HAP-1 (cell line): ENCODE measurements at regions not wholly inside any gene's neighbourhood (a gene's known extent, or its start where the extent isn't known, plus 50 kb on each side); places are given as distances from the start of the nearest gene placed in this dataset.

ENCODE experiments used
- DNase-seq, 2 experiments: peaks; one replicate each; pipeline ENCODE4 v3.0.0-alpha.2; 2016 to 2020; ENCODE audit warnings: low spot score in 2 of 2
- H3K27me3 ChIP-seq: fragments of 250-450 bp; sonication (Bioruptor Pico); 2 replicates; pipeline ENCODE4 v1.5.1; 2020; ENCODE audit warnings: low read depth, mild to moderate bottlenecking, moderate library complexity
- H3K36me3 ChIP-seq: fragments of 250-450 bp; sonication (Bioruptor Pico); replicated peaks from 2 replicates; pipeline ENCODE4 v1.5.1; 2020; ENCODE audit warnings: mild to moderate bottlenecking
- H3K4me1 ChIP-seq: fragments of 250-450 bp; sonication (Bioruptor Pico); 2 replicates; pipeline ENCODE4 v1.5.1; 2020; ENCODE audit warnings: mild to moderate bottlenecking
- H3K4me3 ChIP-seq: fragments of 250-450 bp; sonication (Bioruptor Pico); 2 replicates; pipeline ENCODE4 v1.5.1; 2020; ENCODE audit warnings: mild to moderate bottlenecking, moderate library complexity
- H3K9me3 ChIP-seq: fragments of 250-450 bp; sonication (Bioruptor Pico); 2 replicates; pipeline ENCODE4 v1.5.1; 2020; ENCODE audit warnings: mild to moderate bottlenecking, moderate library complexity
- in situ Hi-C: fragments of 300-500 bp; cut with MboI; formaldehyde crosslinking; loops from 3 replicates; pipeline ENCODE4 v1.14.3; 2020; ENCODE audit warnings: low sequenced_read_pairs, inconsistent platforms, mixed read lengths

- Histone ChIP-seq H3K4me3 (no peak overlapping the region), H3K36me3 (no peaks in the 10 kb centered on the region), H3K27me3 (no peaks in the 10 kb centered on the region), H3K9me3 (no peaks in the 10 kb centered on the region), H3K4me1 (no peaks in the 10 kb centered on the region)
- no peak for DNase-seq
- in situ Hi-C loops, result no loop called here
These were observed 186.6 kb upstream of the SPAG17 start for GRCh38 chr1:118371612-118372011.

- Histone ChIP-seq H3K9me3 (no peaks in the 10 kb centered on the region), H3K36me3 (no peaks in the 10 kb centered on the region), H3K27me3 (no peaks in the 10 kb centered on the region), H3K4me1 (no peaks in the 10 kb centered on the region), H3K4me3 (no peak overlapping the region)
- DNase-seq, result no peak
- in situ Hi-C loops, result no loop called here
These were observed 185.8 kb upstream of the SPAG17 start for GRCh38 chr1:118370861-118371260.

GRCh38 chr1:118366286-118366685, 181.3 kb upstream of the SPAG17 start:
- Histone ChIP-seq H3K27me3 (no peaks in the 10 kb centered on the region), H3K4me1 (no peaks in the 10 kb centered on the region), H3K4me3 (no peak overlapping the region), H3K9me3 (no peaks in the 10 kb centered on the region), H3K36me3 (no peaks in the 10 kb centered on the region)
- no peak for DNase-seq
- in situ Hi-C loops, result no loop called here

GRCh38 chr1:118364882-118365281, 179.9 kb upstream of the SPAG17 start:
- no peak for DNase-seq
- Histone ChIP-seq H3K36me3 (no peaks in the 10 kb centered on the region), H3K4me3 (no peak overlapping the region), H3K4me1 (no peaks in the 10 kb centered on the region), H3K9me3 (no peaks in the 10 kb centered on the region), H3K27me3 (no peaks in the 10 kb centered on the region)
- in situ Hi-C loops, result no loop called here

- Histone ChIP-seq H3K9me3 (no peaks in the 10 kb centered on the region), H3K27me3 (no peaks in the 10 kb centered on the region), H3K36me3 (no peaks in the 10 kb centered on the region), H3K4me3 (no peak overlapping the region), H3K4me1 (no peaks in the 10 kb centered on the region)
- DNase-seq, result no peak
- in situ Hi-C loops, result no loop called here
These were observed 178.4 kb upstream of the SPAG17 start for GRCh38 chr1:118363396-118363795.

- Histone ChIP-seq H3K27me3 (no peaks in the 10 kb centered on the region), H3K9me3 (no peaks in the 10 kb centered on the region), H3K36me3 (no peaks in the 10 kb centered on the region), H3K4me3 (no peak overlapping the region), H3K4me1 (no peaks in the 10 kb centered on the region)
- DNase-seq, result no peak
- in situ Hi-C loops, result no loop called here
These were observed 175.8 kb upstream of the SPAG17 start for GRCh38 chr1:118360817-118361216.

GRCh38 chr1:118346936-118347335, 161.9 kb upstream of the SPAG17 start:
- DNase-seq, result no peak
- H3K27me3 ChIP-seq, result no peaks in the 10 kb centered on the region
- no peak overlapping the region for H3K4me3 ChIP-seq
- in situ Hi-C loops, result no loop called here
- no peaks in the 10 kb centered on the region for H3K4me1 ChIP-seq
- no peaks in the 10 kb centered on the region for H3K9me3 ChIP-seq
- H3K36me3 ChIP-seq, result no peaks in the 10 kb centered on the region

- Histone ChIP-seq H3K4me3 (no peak overlapping the region), H3K36me3 (no peaks in the 10 kb centered on the region), H3K9me3 (no peaks in the 10 kb centered on the region), H3K4me1 (no peaks in the 10 kb centered on the region), H3K27me3 (no peaks in the 10 kb centered on the region)
- in situ Hi-C loops, result no loop called here
- DNase-seq, result no peak
These were observed 156.2 kb upstream of the SPAG17 start for GRCh38 chr1:118340928-118341910.

GRCh38 chr1:118339400-118340124, 154.5 kb upstream of the SPAG17 start:
- no peak for DNase-seq
- H3K9me3 ChIP-seq, result no peaks in the 10 kb centered on the region
- H3K36me3 ChIP-seq, result no peaks in the 10 kb centered on the region
- H3K4me3 ChIP-seq, result no peak overlapping the region
- in situ Hi-C loops, result no loop called here
- H3K27me3 ChIP-seq, result no peaks in the 10 kb centered on the region
- no peaks in the 10 kb centered on the region for H3K4me1 ChIP-seq

- DNase-seq, result no peak
These were observed 153.9 kb upstream of the SPAG17 start for GRCh38 chr1:118338936-118339335.

GRCh38 chr1:118337346-118337745, 152.3 kb upstream of the SPAG17 start:
- DNase-seq, result no peak
- Histone ChIP-seq H3K4me3 (no peak overlapping the region), H3K36me3 (no peaks in the 10 kb centered on the region), H3K4me1 (no peaks in the 10 kb centered on the region), H3K9me3 (no peaks in the 10 kb centered on the region), H3K27me3 (no peaks in the 10 kb centered on the region)
- in situ Hi-C loops, result no loop called here

More at GRCh38 chr1:118338936-118339335, 153.9 kb upstream of the SPAG17 start:
- H3K9me3 ChIP-seq, result no peaks in the 10 kb centered on the region
- H3K27me3 ChIP-seq, result no peaks in the 10 kb centered on the region
- H3K4me3 ChIP-seq, result no peak overlapping the region
- H3K36me3 ChIP-seq, result no peaks in the 10 kb centered on the region
- no peaks in the 10 kb centered on the region for H3K4me1 ChIP-seq
- in situ Hi-C loops, result no loop called here

- Histone ChIP-seq H3K36me3 (no peaks in the 10 kb centered on the region), H3K4me3 (no peak overlapping the region), H3K4me1 (no peaks in the 10 kb centered on the region), H3K27me3 (no peaks in the 10 kb centered on the region), H3K9me3 (no peaks in the 10 kb centered on the region)
- no peak for DNase-seq
- in situ Hi-C loops, result no loop called here
These were observed 150.3 kb upstream of the SPAG17 start for GRCh38 chr1:118335331-118335732.

- no peak overlapping the region for H3K4me3 ChIP-seq
- in situ Hi-C loops, result no loop called here
- H3K36me3 ChIP-seq, result no peaks in the 10 kb centered on the region
- no peaks in the 10 kb centered on the region for H3K9me3 ChIP-seq
- no peaks in the 10 kb centered on the region for H3K27me3 ChIP-seq
- no peak for DNase-seq
- no peaks in the 10 kb centered on the region for H3K4me1 ChIP-seq
These were observed 149.5 kb upstream of the SPAG17 start for GRCh38 chr1:118334506-118334905.

GRCh38 chr1:118333601-118334210, 148.7 kb upstream of the SPAG17 start:
- H3K4me1 ChIP-seq, result no peaks in the 10 kb centered on the region
- in situ Hi-C loops, result no loop called here
- no peak overlapping the region for H3K4me3 ChIP-seq
- DNase-seq, result no peak
- no peaks in the 10 kb centered on the region for H3K36me3 ChIP-seq
- no peaks in the 10 kb centered on the region for H3K27me3 ChIP-seq
- H3K9me3 ChIP-seq, result no peaks in the 10 kb centered on the region
